Small intestine (tissue), 7 donors: ENCODE measurements at regions not wholly inside any gene's neighbourhood (a gene's known extent, or its start where the extent isn't known, plus 50 kb on each side); places are given as distances from the start of the nearest gene placed in this dataset.

Source experiments
- DNase-seq, 2 donors: peaks; one replicate each; pipeline versions ENCODE4 v3.0.0 to v3.0.0-alpha.2; 2013
- FAIRE-seq: peaks from 2 replicates; lab custom pipeline; 2012; peaks lifted over from hg19 to GRCh38; lab: Jason Lieb, UNC
- H3K27ac ChIP-seq, 3 donors: one replicate each; pipeline ENCODE4 v1.5.1; 2013; ENCODE audit warnings: low read length in 2 of 3, mild to moderate bottlenecking in 2 of 3, control low read depth in 1 of 3, inconsistent platforms in 1 of 3, low read depth in 1 of 3, moderate library complexity in 1 of 3
- H3K27me3 ChIP-seq, 3 donors: one replicate each; pipeline ENCODE4 v1.6.1; 2013; ENCODE audit warnings: low read length in 3 of 3, inconsistent platforms in 1 of 3; ENCODE audit not compliant: control insufficient read depth in 3 of 3, insufficient read depth in 3 of 3
- H3K36me3 ChIP-seq, 3 donors: one replicate each; pipeline ENCODE4 v1.6.1; 2013; ENCODE audit warnings: low read length in 3 of 3, inconsistent platforms in 1 of 3, low read depth in 1 of 3, mild to moderate bottlenecking in 1 of 3, moderate library complexity in 1 of 3; ENCODE audit not compliant: control insufficient read depth in 3 of 3, insufficient read depth in 2 of 3
- H3K4me1 ChIP-seq, 3 donors: one replicate each; pipeline ENCODE4 v1.6.1; 2013; ENCODE audit warnings: low read length in 2 of 3, inconsistent platforms in 1 of 3, low read depth in 1 of 3, mild to moderate bottlenecking in 1 of 3, moderate library complexity in 1 of 3; ENCODE audit not compliant: control insufficient read depth in 3 of 3, insufficient read depth in 2 of 3
- H3K4me3 ChIP-seq, 3 donors: one replicate each; pipeline ENCODE4 v1.5.1; 2013; ENCODE audit warnings: low read length in 3 of 3, control low read depth in 1 of 3, inconsistent platforms in 1 of 3, low read depth in 1 of 3, mild to moderate bottlenecking in 1 of 3, moderate library complexity in 1 of 3
- H3K9me3 ChIP-seq, 2 donors: one replicate each; pipeline ENCODE4 v1.6.1; 2013; ENCODE audit warnings: low read depth in 1 of 2, low read length in 1 of 2; ENCODE audit not compliant: control insufficient read depth in 2 of 2, insufficient read depth in 1 of 2
- WGBS, 3 donors: extraction: QIAGEN DNeasy Blood & Tissue Kit; methylation state at CpG; one replicate each; pipeline ENCODE4 v1.1.7; 2013; 5-methylcytosine and 5-hydroxymethylcytosine counted together
- donor health status: healthy with polysubstance abuse.
- donor health status: control.
- donor health status: control.
- donor health status: Bipolar disorder and iron deficiency.
- donor health status: healthy.

DNA sequence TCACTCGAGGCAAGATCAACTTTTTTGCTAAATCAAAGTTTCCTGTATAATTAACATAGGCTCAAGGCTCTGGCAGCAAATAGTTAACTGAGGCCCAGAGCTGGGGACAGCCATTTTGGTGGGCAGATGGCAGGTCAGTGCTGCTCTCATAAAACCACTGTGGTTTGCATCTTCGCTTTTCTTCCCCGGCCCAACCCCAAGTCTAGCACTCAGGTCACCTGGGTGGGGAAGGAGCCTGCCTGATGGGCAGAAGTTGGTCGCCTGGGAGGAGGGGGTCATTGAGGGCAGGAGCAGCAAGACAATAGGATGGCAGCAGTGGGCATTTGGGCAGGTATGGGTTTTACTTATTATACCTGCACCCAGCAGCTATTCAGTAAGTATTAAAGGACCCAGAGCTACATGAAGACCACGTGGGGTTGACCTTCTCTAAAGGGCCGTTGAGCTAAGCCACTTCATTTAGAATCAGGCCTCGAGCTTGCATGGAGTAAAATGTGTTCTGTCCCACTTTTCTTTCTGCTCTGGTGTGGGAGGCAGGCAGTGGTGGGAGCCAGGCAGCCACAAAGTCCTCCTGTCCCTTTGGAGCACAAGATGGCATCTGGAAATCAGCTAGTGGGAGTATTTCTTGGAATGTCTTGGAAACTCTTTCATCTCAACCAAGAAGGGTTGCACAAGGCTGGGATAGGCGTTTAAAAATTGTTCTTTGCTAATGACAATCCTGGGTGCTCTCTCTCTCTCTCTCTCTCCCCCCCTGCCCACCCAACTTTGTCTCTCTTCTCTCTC is 133.4 kb downstream of the SPAG6 start:
- Histone ChIP-seq H3K4me1 (peaks cover 3 to 17% (median 3%) of the 10 kb centered on the region in 3 donors), H3K36me3 (no peaks in the 10 kb centered on the region), H3K4me3 (no peak overlapping the region), H3K9me3 (no peaks in the 10 kb centered on the region), H3K27me3 (peaks cover 16 to 42% (median 26%) of the 10 kb centered on the region in 3 donors), H3K27ac (no peak overlapping the region)
- FAIRE-seq = no peak
- DNase-seq = no peak
- WGBS, 3 donors = 82 to 88% (median 86%) methylated on average over 8 of the region's 8 CpGs

DNA sequence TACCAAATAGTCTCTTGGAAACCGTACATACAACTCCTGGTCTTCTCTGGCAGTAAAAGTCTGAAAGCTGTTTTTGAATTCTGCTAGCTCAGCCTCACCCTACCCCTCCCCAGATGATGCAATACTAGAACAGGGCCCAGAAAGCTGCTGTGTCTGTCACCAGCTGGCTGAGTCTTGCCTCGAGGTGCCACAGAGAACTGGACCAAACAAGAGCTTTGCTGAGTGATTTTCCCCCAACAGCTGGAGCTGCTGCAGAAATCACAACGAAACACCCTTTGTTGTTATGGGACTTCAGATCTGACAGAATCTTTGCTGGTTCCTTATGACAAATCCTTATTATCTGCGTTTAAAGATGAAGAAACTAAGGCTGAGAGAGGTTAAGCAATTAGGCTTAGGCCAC is 134.1 kb downstream of the SPAG6 start:
- no peaks in the 10 kb centered on the region for H3K36me3 ChIP-seq
- no peak overlapping the region for H3K4me3 ChIP-seq
- H3K27me3 ChIP-seq = peaks cover 16 to 42% (median 26%) of the 10 kb centered on the region in 3 donors
- H3K9me3 ChIP-seq = no peaks in the 10 kb centered on the region
- no peak for FAIRE-seq
- H3K27ac ChIP-seq = no peak overlapping the region
- DNase-seq = no peak
- peaks cover 3 to 17% (median 3%) of the 10 kb centered on the region in 3 donors for H3K4me1 ChIP-seq
- WGBS, 3 donors = 51 to 62% (median 54%) methylated on average over 4 of the region's 4 CpGs

DNA sequence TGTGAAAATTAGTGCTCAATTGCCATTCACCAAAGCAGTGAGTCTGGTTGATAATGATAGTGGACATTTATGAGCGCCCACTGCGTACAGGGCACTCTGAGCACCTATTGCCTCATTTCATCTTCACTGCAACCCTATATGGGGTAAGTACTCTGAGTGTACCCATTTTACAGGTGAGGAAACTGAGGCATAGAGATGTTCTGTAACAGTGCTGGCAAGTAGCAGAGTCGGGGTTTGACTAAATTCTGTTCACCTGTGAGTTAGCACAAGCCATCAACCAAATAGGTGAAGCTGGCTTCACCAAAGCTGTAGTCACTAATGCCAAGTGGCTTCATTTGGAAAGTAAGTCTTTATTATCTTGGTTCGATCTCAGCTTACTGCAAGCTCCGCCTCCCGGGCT is 135.8 kb downstream of the SPAG6 start:
- H3K36me3 ChIP-seq = no peaks in the 10 kb centered on the region
- peaks cover 8 to 29% (median 20%) of the 10 kb centered on the region in 3 donors for H3K27me3 ChIP-seq
- no peak overlapping the region for H3K4me3 ChIP-seq
- no peak for FAIRE-seq
- H3K27ac ChIP-seq = no peak overlapping the region
- 96 to 97% (median 96%) methylated on average over 6 of the region's 6 CpGs for WGBS, 3 donors
- no peaks in the 10 kb centered on the region for H3K9me3 ChIP-seq
- no peak for DNase-seq
- peaks cover 0 to 9% (median 0%) of the 10 kb centered on the region in 3 donors for H3K4me1 ChIP-seq

DNA sequence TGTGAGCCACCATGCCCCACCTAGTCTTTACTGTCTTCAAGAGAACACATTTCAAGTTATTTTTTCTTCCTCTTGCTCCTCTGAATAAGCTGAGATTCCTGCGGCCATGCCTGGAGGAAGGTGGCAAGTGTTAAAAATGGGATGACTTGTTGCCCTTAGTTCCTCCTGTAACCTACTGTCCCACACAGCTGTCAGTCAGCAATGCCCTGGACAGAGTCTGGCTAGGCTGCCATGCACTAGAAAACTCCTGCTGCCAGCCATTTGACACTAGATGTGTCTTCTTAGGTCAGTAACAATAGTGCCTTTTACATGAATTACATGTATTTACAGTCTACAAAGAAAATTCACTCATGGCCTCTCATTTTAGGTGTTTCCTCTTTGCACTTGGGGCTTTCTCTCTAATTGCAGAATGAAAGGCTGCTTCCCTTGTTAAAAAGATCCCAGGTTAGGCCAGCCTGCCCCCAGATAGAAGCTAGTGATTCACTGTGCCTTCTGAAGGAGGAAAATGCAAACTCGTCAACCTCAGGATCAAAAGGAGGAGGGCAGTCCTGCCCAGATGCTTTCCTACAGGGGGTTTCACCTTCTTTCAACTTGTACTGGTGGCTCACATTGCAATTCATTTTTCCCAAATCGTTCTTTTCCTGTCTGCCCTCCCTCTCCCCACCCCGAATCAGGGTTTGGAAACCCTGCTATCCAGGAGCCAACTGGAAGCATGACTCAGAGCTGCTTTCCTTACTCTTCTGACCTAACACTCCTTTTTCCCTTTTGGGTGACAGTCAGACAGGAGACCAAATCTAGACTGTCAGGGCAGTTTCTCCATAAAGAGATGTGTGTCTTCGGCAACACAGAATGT is 136.6 kb downstream of the SPAG6 start:
- peaks cover 6 to 21% (median 15%) of the 10 kb centered on the region in 3 donors for H3K27me3 ChIP-seq
- no peak overlapping the region for H3K27ac ChIP-seq
- H3K36me3 ChIP-seq = no peaks in the 10 kb centered on the region
- no peak overlapping the region for H3K4me3 ChIP-seq
- H3K9me3 ChIP-seq = no peaks in the 10 kb centered on the region
- H3K4me1 ChIP-seq = peaks cover 0 to 4% (median 0%) of the 10 kb centered on the region in 3 donors
- DNase-seq (no peak), FAIRE-seq (no peak)
- WGBS, 3 donors = 59 to 69% (median 68%) methylated on average over 5 of the region's 5 CpGs

DNA sequence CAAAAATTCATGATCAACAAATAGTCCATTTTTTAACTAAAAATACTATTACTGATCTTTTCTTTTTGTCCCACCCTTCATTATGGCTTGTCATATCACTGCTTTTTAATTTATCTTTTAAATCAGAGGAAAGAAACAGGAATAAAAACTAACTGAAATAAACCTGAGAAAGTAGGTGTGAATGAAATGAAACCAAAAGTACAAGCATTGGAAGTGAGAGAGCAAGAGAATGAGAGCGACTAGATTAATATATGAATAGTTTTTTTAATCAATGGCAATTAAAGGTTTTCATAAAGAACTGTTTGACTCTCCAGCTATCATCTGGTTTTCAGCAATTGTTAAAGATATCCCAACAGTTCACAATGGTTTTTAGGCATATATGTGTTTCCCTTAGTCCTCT is 137.8 kb downstream of the SPAG6 start:
- Histone ChIP-seq H3K4me1 (no peaks in the 10 kb centered on the region), H3K27me3 (peaks cover 0 to 9% (median 4%) of the 10 kb centered on the region in 3 donors), H3K27ac (no peak overlapping the region), H3K9me3 (no peaks in the 10 kb centered on the region), H3K4me3 (no peak overlapping the region), H3K36me3 (no peaks in the 10 kb centered on the region)
- no peak for FAIRE-seq
- no peak for DNase-seq
- 9 to 51% (median 25%) methylated on average over 1 of the region's 1 CpG for WGBS, 3 donors
